Karpas-422 (cell line): ENCODE measurements at regions not wholly inside any gene's neighbourhood (a gene's known extent, or its start where the extent isn't known, plus 50 kb on each side); places are given as distances from the start of the nearest gene placed in this dataset.

ENCODE experiments used
- DNase-seq: peaks from one replicate; pipeline ENCODE4 v3.0.0-alpha.2; 2015
- H2AFZ ChIP-seq: fragments of 200-600 bp; sonication (generic); 2 replicates; pipeline ENCODE4 v1.6.1; 2014; ENCODE audit warnings: antibody characterized with exemption, low read length, mixed read lengths
- H3K27ac ChIP-seq: fragments of 200-600 bp; sonication (generic); 2 replicates; pipeline ENCODE4 v1.5.1; 2014; ENCODE audit warnings: mild to moderate bottlenecking, low read length, moderate library complexity
- H3K27me3 ChIP-seq: fragments of 200-600 bp; sonication (generic); 2 replicates; pipeline ENCODE4 v1.6.1; 2014; ENCODE audit warnings: low read length, mixed read lengths
- H3K36me3 ChIP-seq: fragments of 200-600 bp; sonication (generic); 2 replicates; pipeline ENCODE4 v1.6.1; 2014; ENCODE audit warnings: low read length, mixed read lengths; ENCODE audit not compliant: insufficient read depth
- H3K4me1 ChIP-seq: fragments of 200-600 bp; sonication (generic); 2 replicates; pipeline ENCODE4 v1.6.1; 2014; ENCODE audit warnings: mild to moderate bottlenecking, low read length, mixed read lengths
- H3K4me2 ChIP-seq: fragments of 200-600 bp; sonication (generic); 2 replicates; pipeline ENCODE4 v1.6.1; 2014; ENCODE audit warnings: low read length, low read depth, mild to moderate bottlenecking; ENCODE audit not compliant: poor library complexity, severe bottlenecking
- H3K4me3 ChIP-seq: fragments of 200-600 bp; sonication (generic); 2 replicates; pipeline ENCODE4 v1.5.1; 2014; ENCODE audit warnings: mild to moderate bottlenecking, antibody characterized with exemption, low read length, mixed read lengths
- H3K79me2 ChIP-seq: fragments of 200-600 bp; sonication (generic); 2 replicates; pipeline ENCODE4 v1.6.1; 2014; ENCODE audit warnings: mild to moderate bottlenecking, low read length, mixed read lengths
- H3K9ac ChIP-seq: fragments of 200-600 bp; sonication (generic); 2 replicates; pipeline ENCODE4 v1.6.0; 2014; ENCODE audit warnings: low read length
- H3K9me2 ChIP-seq: fragments of 200-600 bp; sonication (generic), shearing (Covaris generic); replicated peaks from 2 replicates; pipeline ENCODE4 v1.6.0; 2014; ENCODE audit warnings: mild to moderate bottlenecking, low read length, moderate library complexity; ENCODE audit not compliant: insufficient read depth
- H3K9me3 ChIP-seq: fragments of 300-700, 200-600 bp; sonication (generic); 2 replicates; pipeline ENCODE4 v1.6.1; 2014; ENCODE audit warnings: low read length, mixed read lengths
- H4K20me1 ChIP-seq: fragments of 200-600 bp; sonication (generic); 2 replicates; pipeline ENCODE4 v1.6.1; 2014; ENCODE audit warnings: mild to moderate bottlenecking, antibody characterized with exemption, low read length, low read depth; ENCODE audit not compliant: insufficient read depth

DNA sequence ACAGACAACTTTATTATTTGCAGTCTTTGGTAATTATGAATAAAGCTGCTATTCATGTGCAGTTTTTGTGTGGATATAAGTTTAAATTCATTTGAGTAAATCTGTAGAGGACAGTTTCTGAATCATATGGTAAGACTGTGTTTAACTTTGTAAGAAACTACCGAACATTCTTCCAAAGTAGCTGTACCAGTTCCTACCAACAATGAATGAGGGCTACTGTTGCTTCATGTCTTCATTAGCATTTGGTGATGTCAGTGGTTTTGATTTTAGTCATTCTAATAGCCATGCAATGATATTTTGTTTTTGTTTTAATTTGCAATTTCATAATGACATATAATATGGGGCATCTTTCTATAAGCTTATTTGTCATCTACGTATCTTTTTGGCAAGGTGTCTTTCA, 501.3 kb upstream of the RORB start:
- no peak overlapping the region for H3K9ac ChIP-seq
- no peaks in the 10 kb centered on the region for H4K20me1 ChIP-seq
- H3K27ac ChIP-seq: no peak overlapping the region
- no peaks in the 10 kb centered on the region for H3K27me3 ChIP-seq
- peaks cover under 1% of the 10 kb centered on the region; the same call in 1 of the 2 replicates for H3K9me3 ChIP-seq
- H3K4me1 ChIP-seq: no peaks in the 10 kb centered on the region
- no peaks in the 10 kb centered on the region for H3K79me2 ChIP-seq
- no peak overlapping the region for H3K4me2 ChIP-seq
- H3K36me3 ChIP-seq: no peaks in the 10 kb centered on the region
- H2AFZ ChIP-seq: no peak overlapping the region
- DNase-seq: no peak
- H3K9me2 ChIP-seq: no peaks in the 10 kb centered on the region
- no peak overlapping the region for H3K4me3 ChIP-seq

DNA sequence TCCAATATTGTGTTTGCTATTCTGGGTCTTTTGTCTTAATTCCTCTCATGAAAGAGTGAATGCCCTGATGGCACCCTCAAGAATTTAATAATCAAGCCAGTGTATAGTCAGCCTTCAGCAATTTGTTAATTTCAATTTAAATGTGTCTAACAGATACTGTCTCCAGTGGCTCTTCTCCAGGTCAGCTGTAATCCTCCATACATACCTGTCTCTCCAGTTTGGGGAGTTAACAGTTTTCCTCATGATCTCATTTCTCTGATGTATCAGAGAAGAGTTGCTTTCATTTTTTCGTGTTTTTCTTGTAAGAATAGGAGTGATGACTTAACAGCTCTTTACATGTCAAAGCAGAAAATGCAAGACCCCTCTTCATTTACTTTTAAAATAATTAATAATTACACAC, 500.3 kb upstream of the RORB start:
- Histone ChIP-seq H3K9ac (no peak overlapping the region), H3K9me2 (no peaks in the 10 kb centered on the region), H4K20me1 (no peaks in the 10 kb centered on the region), H3K4me1 (no peaks in the 10 kb centered on the region), H2AFZ (no peak overlapping the region), H3K27ac (no peak overlapping the region), H3K4me2 (no peak overlapping the region), H3K27me3 (no peaks in the 10 kb centered on the region), H3K4me3 (no peak overlapping the region), H3K9me3 (no peaks in the 10 kb centered on the region), H3K36me3 (no peaks in the 10 kb centered on the region), H3K79me2 (no peaks in the 10 kb centered on the region)
- no peak for DNase-seq

DNA sequence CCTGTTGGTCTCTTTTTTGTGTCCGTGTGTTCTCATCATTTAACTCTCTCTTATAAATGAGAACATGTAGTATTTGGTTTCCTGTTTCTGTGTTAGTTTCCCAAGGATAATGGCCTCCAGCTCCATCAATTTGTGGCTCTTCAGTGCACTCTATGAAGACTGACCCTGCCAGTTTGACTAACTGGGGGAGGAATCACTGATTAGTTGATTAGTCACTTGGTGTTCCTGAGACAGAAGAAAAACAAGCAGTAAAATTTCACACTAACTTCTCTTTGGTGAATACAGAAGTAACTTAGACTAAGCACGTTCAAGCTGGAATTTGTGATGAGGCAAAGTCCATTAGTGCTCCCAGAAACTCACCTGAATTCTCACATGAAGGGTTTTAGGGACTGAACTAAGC, 495.8 kb upstream of the RORB start:
- Histone ChIP-seq H4K20me1 (no peaks in the 10 kb centered on the region), H3K9ac (no peak overlapping the region), H3K36me3 (no peaks in the 10 kb centered on the region), H3K4me3 (no peak overlapping the region), H2AFZ (no peak overlapping the region), H3K27ac (no peak overlapping the region), H3K9me3 (no peaks in the 10 kb centered on the region), H3K4me1 (no peaks in the 10 kb centered on the region), H3K79me2 (no peaks in the 10 kb centered on the region), H3K9me2 (no peaks in the 10 kb centered on the region), H3K4me2 (no peak overlapping the region), H3K27me3 (no peaks in the 10 kb centered on the region)
- no peak for DNase-seq

DNA sequence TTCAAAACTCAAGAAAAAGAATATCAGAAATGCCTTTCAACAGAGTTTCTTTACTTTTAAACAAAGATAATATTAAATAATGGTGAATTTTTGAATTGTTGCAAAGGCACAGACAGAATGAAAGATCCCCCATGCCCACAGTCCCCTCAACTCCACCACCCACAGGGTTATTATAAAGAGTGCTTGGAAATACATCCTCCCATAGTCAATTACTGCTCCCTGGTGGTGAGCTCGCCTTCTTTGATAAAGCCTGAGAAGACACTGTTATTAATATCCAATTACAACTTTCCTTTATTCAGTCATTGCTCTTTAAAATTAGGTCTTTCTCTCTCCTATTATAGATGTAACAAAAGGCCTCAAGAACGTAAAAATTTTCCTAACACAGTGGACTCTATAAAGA, 490.2 kb upstream of the RORB start:
- Histone ChIP-seq H3K36me3 (no peaks in the 10 kb centered on the region), H3K27me3 (no peaks in the 10 kb centered on the region), H3K4me3 (no peak overlapping the region), H3K9me3 (no peaks in the 10 kb centered on the region; the same call in 1 of the 2 replicates), H3K4me1 (no peaks in the 10 kb centered on the region), H4K20me1 (no peaks in the 10 kb centered on the region), H3K79me2 (no peaks in the 10 kb centered on the region), H3K9ac (no peak overlapping the region), H3K9me2 (no peaks in the 10 kb centered on the region), H2AFZ (no peak overlapping the region), H3K4me2 (no peak overlapping the region), H3K27ac (no peak overlapping the region)
- no peak for DNase-seq

DNA sequence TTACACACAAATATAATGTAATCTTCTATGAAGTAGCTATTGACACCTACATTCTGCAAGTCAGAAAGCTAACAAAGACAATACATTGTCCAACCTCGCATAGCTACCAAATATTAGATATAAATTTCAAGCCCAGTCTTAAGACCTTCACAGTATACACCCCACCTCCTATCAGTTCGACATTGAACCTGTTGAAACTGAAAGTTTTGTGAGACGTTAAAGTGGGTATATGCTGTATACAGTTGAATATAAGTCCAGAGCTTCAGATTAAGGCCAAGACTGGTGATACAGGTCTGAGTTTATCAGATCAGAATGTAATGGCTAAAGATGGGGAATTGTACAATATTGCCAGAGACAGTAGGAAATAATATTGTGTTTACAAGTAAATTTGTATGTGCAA, 489.3 kb upstream of the RORB start:
- no peaks in the 10 kb centered on the region; the same call in 1 of the 2 replicates for H3K9me3 ChIP-seq
- no peak overlapping the region for H3K9ac ChIP-seq
- no peaks in the 10 kb centered on the region for H3K36me3 ChIP-seq
- no peaks in the 10 kb centered on the region for H3K4me1 ChIP-seq
- H2AFZ ChIP-seq: no peak overlapping the region
- no peak for DNase-seq
- H3K27ac ChIP-seq: no peak overlapping the region
- H3K9me2 ChIP-seq: no peaks in the 10 kb centered on the region
- H3K4me2 ChIP-seq: no peak overlapping the region
- no peaks in the 10 kb centered on the region for H3K79me2 ChIP-seq
- H4K20me1 ChIP-seq: no peaks in the 10 kb centered on the region
- no peak overlapping the region for H3K4me3 ChIP-seq
- no peaks in the 10 kb centered on the region for H3K27me3 ChIP-seq

DNA sequence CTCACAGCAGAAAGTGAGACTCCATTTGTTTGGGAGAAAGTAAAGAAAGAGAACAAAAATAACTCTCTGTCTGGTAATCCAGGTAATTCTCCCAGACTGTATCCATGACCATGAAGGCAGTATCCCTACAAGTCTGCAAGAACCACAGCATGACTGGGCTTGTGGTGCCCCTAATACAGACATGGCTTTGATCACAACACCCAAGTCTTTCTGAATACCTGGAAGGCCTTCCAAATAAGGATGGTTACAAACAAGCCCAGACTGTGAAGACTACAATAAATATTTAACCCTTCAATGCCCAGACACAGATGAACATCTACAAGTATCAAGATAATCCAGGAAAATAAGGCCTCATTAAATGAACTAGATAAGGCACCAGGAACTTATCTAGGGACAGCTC, 481.1 kb upstream of the RORB start:
- Histone ChIP-seq H4K20me1 (no peaks in the 10 kb centered on the region), H3K79me2 (no peaks in the 10 kb centered on the region), H3K4me2 (no peak overlapping the region), H3K9ac (no peak overlapping the region), H2AFZ (no peak overlapping the region), H3K9me2 (no peaks in the 10 kb centered on the region), H3K27me3 (no peaks in the 10 kb centered on the region), H3K9me3 (peaks cover 5% of the 10 kb centered on the region; the same call in 1 of the 2 replicates), H3K27ac (no peak overlapping the region), H3K4me3 (no peak overlapping the region), H3K4me1 (no peaks in the 10 kb centered on the region), H3K36me3 (no peaks in the 10 kb centered on the region)
- no peak for DNase-seq

DNA sequence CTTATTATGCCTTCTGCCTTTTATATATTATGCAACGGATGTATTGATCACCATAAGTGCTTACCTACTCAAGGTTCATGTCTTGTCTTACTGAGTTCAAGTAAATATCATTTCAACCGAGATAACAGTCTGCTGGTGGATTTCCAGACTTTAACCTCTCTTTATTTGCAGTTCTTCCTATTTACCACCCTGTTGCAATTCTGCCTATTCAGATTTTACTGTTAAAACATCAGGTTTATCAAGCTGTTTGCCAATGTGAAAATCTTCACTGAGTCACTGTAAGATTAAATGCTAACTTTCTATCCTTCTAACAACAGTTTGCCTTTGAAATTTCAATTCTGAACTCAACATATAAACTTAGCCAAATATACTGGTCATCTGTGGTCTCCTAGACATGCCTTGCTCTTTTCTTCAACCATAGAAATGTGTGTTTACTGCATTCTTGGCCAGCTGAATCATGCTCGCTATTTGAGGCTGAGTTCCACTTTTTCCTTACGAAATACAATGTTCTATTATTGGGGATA, 471.7 kb upstream of the RORB start:
- no peak for DNase-seq
- no peak overlapping the region for H3K27ac ChIP-seq

DNA sequence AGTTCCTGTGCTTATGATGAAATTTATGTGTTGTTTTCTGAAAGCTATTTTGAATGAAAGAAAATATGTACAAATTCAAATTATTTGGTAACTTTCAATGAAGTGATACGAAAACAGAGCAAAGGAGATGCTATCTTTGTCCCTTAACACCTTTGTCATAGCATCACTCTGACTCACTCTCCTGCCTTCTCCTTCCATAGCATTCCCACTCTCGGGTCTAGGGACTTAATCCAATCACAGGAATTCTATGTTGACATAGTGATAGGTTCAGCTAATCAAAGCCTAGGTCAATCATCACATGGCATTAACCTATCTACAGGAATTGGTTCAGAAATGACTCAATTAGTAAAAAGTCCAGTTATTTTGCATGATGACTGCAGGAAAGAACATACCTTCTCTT, 464.7 kb upstream of the RORB start:
- H3K36me3 ChIP-seq: no peaks in the 10 kb centered on the region
- H2AFZ ChIP-seq: no peak overlapping the region
- no peaks in the 10 kb centered on the region for H3K79me2 ChIP-seq
- no peaks in the 10 kb centered on the region for H3K9me3 ChIP-seq
- H3K27ac ChIP-seq: no peak overlapping the region
- H3K27me3 ChIP-seq: no peaks in the 10 kb centered on the region
- no peak overlapping the region for H3K4me3 ChIP-seq
- no peaks in the 10 kb centered on the region for H4K20me1 ChIP-seq
- DNase-seq: no peak
- no peaks in the 10 kb centered on the region for H3K9me2 ChIP-seq
- no peak overlapping the region for H3K4me2 ChIP-seq
- H3K4me1 ChIP-seq: no peaks in the 10 kb centered on the region
- no peak overlapping the region for H3K9ac ChIP-seq

More for the DNA sequence above, 471.7 kb upstream of the RORB start:
- no peaks in the 10 kb centered on the region for H3K9me2 ChIP-seq
- H4K20me1 ChIP-seq: no peaks in the 10 kb centered on the region
- no peak overlapping the region for H3K4me3 ChIP-seq
- H3K4me1 ChIP-seq: no peaks in the 10 kb centered on the region
- H3K4me2 ChIP-seq: no peak overlapping the region
- H2AFZ ChIP-seq: no peak overlapping the region
- no peaks in the 10 kb centered on the region for H3K36me3 ChIP-seq
- H3K27me3 ChIP-seq: no peaks in the 10 kb centered on the region
- H3K79me2 ChIP-seq: no peaks in the 10 kb centered on the region
- peaks cover 13% of the 10 kb centered on the region; the same call in 1 of the 2 replicates for H3K9me3 ChIP-seq
- H3K9ac ChIP-seq: no peak overlapping the region

DNA sequence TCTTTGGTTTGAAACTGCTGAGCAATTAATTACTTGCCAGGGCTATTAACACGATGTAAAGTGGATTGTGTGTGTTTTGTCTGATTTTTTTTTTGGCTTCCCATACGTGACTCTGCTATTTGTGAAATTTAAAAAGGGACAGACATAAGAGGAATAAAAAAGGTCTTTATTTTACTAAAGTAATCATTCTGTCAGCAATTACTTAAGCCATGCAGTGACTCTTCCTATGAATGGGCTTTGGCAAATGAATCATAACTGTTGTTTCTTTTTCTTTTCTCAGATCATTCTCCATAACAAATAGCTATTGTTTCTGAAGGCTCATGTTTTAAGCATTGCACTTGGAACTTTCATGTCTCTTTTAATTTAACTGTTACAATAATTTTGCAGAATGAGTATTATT, 461.3 kb upstream of the RORB start:
- H3K4me3 ChIP-seq: no peak overlapping the region
- H3K4me2 ChIP-seq: no peak overlapping the region
- H3K9me3 ChIP-seq: 0 out of 2 replicates have a peak, but pooled peaks cover 4% of the 10 kb centered on the region
- no peaks in the 10 kb centered on the region for H4K20me1 ChIP-seq
- no peak overlapping the region for H3K9ac ChIP-seq
- DNase-seq: no peak
- no peaks in the 10 kb centered on the region for H3K79me2 ChIP-seq
- no peaks in the 10 kb centered on the region for H3K36me3 ChIP-seq
- no peaks in the 10 kb centered on the region for H3K4me1 ChIP-seq
- H3K27me3 ChIP-seq: no peaks in the 10 kb centered on the region
- H3K27ac ChIP-seq: no peak overlapping the region
- no peaks in the 10 kb centered on the region for H3K9me2 ChIP-seq
- H2AFZ ChIP-seq: no peak overlapping the region
